ENCODE measurements at regions not wholly inside any gene's neighbourhood (a gene's known extent, or its start where the extent isn't known, plus 50 kb on each side); places are given as distances from the start of the nearest gene placed in this dataset.

- TF ChIP-seq EZH2phosphoT487 (IDR thresholded peaks at IDR 0.05; ENCODE audit: insufficient read depth, low read depth) (no peak), EZH2 (IDR thresholded peaks at IDR 0.05; ENCODE audit: insufficient read depth, poor library complexity, severe bottlenecking) (no peak)
Observed at GRCh38 chrX:73267206-73267605, 52.6 kb upstream of the NAP1L2 start.

Measured in GM23248 (cell line).